ENCODE measurements at regions not wholly inside any gene's neighbourhood (a gene's known extent, or its start where the extent isn't known, plus 50 kb on each side); places are given as distances from the start of the nearest gene placed in this dataset.

- TF ChIP-seq MTA2 (IDR thresholded peaks at IDR 0.05; ENCODE audit: low read depth) (no peak), STAT3 (IDR thresholded peaks at IDR 0.05; ENCODE audit: low read depth, low read length) (no peak), BACH1 (IDR thresholded peaks at IDR 0.05; ENCODE audit: borderline replicate concordance) (no peak), RAD21 (IDR thresholded peaks at IDR 0.05; ENCODE audit: insufficient read depth, low read depth, low read length) (no peak), YY1 (IDR thresholded peaks at IDR 0.05; ENCODE audit: low read depth, low read length) (no peak), BMI1 (IDR thresholded peaks at IDR 0.05; ENCODE audit: borderline replicate concordance) (no peak), DPF2 (IDR thresholded peaks at IDR 0.05) (no peak), PBX3 (IDR thresholded peaks at IDR 0.05; ENCODE audit: insufficient replicate concordance, low read depth, low read length) (no peak)
These were observed 324.4 kb downstream of the ETAA1 start (continued) for GRCh38 chr2:67721516-67721915.

GRCh38 chr2:67724261-67724660 lies 327.1 kb downstream of the ETAA1 start:
- ATAC-seq (no peak), DNase-seq (ENCODE audit: low read depth, low spot score) (no peak), FAIRE-seq (no peak)
- no peak overlapping the region for H2AFZ ChIP-seq (ENCODE audit: control insufficient read depth, low read depth, low read length)
- ChIA-PET CTCF (no interaction called here), POLR2A (no interaction called here), SMC1A (ENCODE audit: uncharacterized antibody, unreplicated experiment) (interaction anchor here (0.9 kb wide), 1 partner anchor 586 kb away, joined by 3 read pairs; no protein-coding TSS in a partner anchor), RAD21 (ENCODE audit: unreplicated experiment) (no interaction called here)
- 0 out of 4 replicates have a peak, but pooled peaks cover 0 to 2% of the 10 kb centered on the region in 2 experiments for H3K27me3 ChIP-seq (replicated peaks in 1 of 2; ENCODE audit: control insufficient read depth in 2 of 2, insufficient read depth in 2 of 2, low read length in 1 of 2)
- BruUV-seq (replicated peaks): no TSS peak
- H3K4me1 ChIP-seq (ENCODE audit: control insufficient read depth, insufficient read depth, low read length): no peaks in the 10 kb centered on the region
- H3K36me3 ChIP-seq (ENCODE audit: control insufficient read depth in 2 of 2, insufficient read depth in 2 of 2, low read length in 1 of 2): no peaks in the 10 kb centered on the region
- no peak overlapping the region for H3K27ac ChIP-seq (ENCODE audit: control insufficient read depth, insufficient read depth)
- intact Hi-C loops (cut with micrococcal nuclease; ENCODE audit: unreplicated experiment): no loop called here
- WGBS (ENCODE audit: insufficient coverage, insufficient replicate concordance, low lambda C conversion rate, missing lambda C conversion rate): 68% methylated on average over 2 of the region's 2 CpGs
- in situ Hi-C loops (cut with MboI): no loop called here
- no peaks in the 10 kb centered on the region for H4K20me1 ChIP-seq (ENCODE audit: control insufficient read depth, insufficient read depth)
- no peak overlapping the region for H3K4me2 ChIP-seq (ENCODE audit: control insufficient read depth, insufficient read depth)
- no peak overlapping the region for H3K9ac ChIP-seq (ENCODE audit: control insufficient read depth, insufficient read depth, low read length)
- no peak overlapping the region for H3K4me3 ChIP-seq
- no peaks in the 10 kb centered on the region for H3K9me3 ChIP-seq (replicated peaks; ENCODE audit: control insufficient read depth, insufficient read depth, low read length)
- no peaks in the 10 kb centered on the region for H3K79me2 ChIP-seq (ENCODE audit: control insufficient read depth, insufficient read depth, low read length)
- no peak for TF ChIP-seq ZBTB40 (IDR thresholded peaks at IDR 0.05; ENCODE audit: borderline replicate concordance)
- TF ChIP-seq BACH1 (IDR thresholded peaks at IDR 0.05; ENCODE audit: borderline replicate concordance): no peak
- TF ChIP-seq STAT3 (IDR thresholded peaks at IDR 0.05; ENCODE audit: low read depth, low read length): no peak
- no peak for TF ChIP-seq SMAD5 (IDR thresholded peaks at IDR 0.05; ENCODE audit: low read depth)
- TF ChIP-seq RB1 (IDR thresholded peaks at IDR 0.05; ENCODE audit: borderline replicate concordance): no peak
- no peak for TF ChIP-seq ESRRA (IDR thresholded peaks at IDR 0.05; ENCODE audit: low read length)
- TF ChIP-seq CUX1 (IDR thresholded peaks at IDR 0.05; ENCODE audit: insufficient replicate concordance, low read depth, low read length): no peak

Measured in GM12878 (cell line).